ENCODE measurements at regions not wholly inside any gene's neighbourhood (a gene's known extent, or its start where the extent isn't known, plus 50 kb on each side); places are given as distances from the start of the nearest gene placed in this dataset.

DNA sequence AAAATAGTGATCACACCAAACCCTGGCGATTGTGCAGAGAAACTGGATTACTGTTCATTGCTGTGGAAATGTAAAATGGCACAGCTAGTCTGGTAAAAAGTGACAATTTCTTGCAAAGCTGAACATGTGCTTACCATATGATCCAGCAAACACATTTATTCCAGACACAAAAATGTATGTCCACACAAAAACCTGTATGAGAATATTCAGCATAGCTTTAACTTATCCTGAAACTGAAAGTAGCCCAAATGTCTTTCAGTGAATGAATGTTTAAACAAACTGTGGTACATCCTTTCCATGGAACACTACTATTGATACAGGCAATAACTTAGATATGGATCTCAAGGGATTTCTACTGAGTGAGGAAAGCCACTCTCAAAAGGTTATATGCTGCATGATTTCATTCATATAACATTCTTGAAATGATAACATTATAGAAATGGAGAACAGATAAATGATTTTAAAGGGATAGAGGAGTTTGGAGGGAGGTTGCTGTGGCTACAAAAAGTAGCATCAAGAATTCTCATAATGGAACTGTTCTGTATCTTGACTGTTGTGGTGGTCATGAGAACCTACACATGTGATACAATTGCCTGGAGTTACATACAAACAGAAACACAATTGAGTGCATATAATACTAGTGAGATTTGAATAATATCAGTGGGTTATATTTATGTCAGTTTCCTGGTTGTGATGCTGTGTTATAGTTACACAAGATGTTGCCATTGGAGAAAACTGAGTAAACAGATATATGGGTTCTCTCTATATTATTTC, 70.7 kb upstream of the DPH6 start:
- Histone ChIP-seq H4K5ac (ENCODE audit: insufficient read length, low read depth, low read length) (no peak overlapping the region), H3T11ph (ENCODE audit: low read length) (no peak overlapping the region), H2BK120ac (ENCODE audit: low read depth, low read length, poor library complexity, severe bottlenecking) (no peak overlapping the region), H2BK12ac (ENCODE audit: insufficient read length, low read depth, low read length) (no peak overlapping the region), H4K20me1 (ENCODE audit: control insufficient read depth, insufficient read depth, insufficient read length) (no peaks in the 10 kb centered on the region), H3K23ac (ENCODE audit: insufficient read length, low read depth, low read length) (no peak overlapping the region), H4K91ac (ENCODE audit: insufficient read length, low read depth, low read length) (no peak overlapping the region), H3K4me2 (ENCODE audit: insufficient read depth, insufficient read length, low read length) (no peak overlapping the region), H3K14ac (ENCODE audit: insufficient read depth, low read length) (no peak overlapping the region), H2BK15ac (ENCODE audit: low read depth, low read length) (no peak overlapping the region), H3K27ac (ENCODE audit: insufficient read length, low read depth, low read length) (no peak overlapping the region), H3K9me3 (ENCODE audit: control insufficient read depth, low read depth, low read length) (no peaks in the 10 kb centered on the region), H4K8ac (replicated peaks; ENCODE audit: insufficient read length, low read depth, low read length) (no peak overlapping the region), H3K56ac (ENCODE audit: insufficient read length, low read depth, low read length) (no peak overlapping the region), H3K4ac (ENCODE audit: low read depth, low read length) (no peak overlapping the region), H2AK5ac (ENCODE audit: insufficient read length, low read length) (no peak overlapping the region), H3K27me3 (ENCODE audit: insufficient read depth, low read length) (no peaks in the 10 kb centered on the region), H3K18ac (ENCODE audit: insufficient read length, low read depth, low read length) (no peak overlapping the region), H3K4me1 (ENCODE audit: insufficient read depth, low read length) (no peaks in the 10 kb centered on the region), H3K23me2 (ENCODE audit: insufficient read length, low read depth, low read length, poor library complexity, severe bottlenecking) (no peaks in the 10 kb centered on the region), H3K9ac (ENCODE audit: extremely low read depth, insufficient read length, low read length) (no peak overlapping the region), H3K79me1 (ENCODE audit: insufficient read depth, low read depth, low read length, poor library complexity, severe bottlenecking) (no peaks in the 10 kb centered on the region), H2BK5ac (ENCODE audit: insufficient read length, low read length) (no peak overlapping the region), H2BK20ac (ENCODE audit: low read depth, low read length, poor library complexity, severe bottlenecking) (no peak overlapping the region), H2AFZ (ENCODE audit: low read length) (no peak overlapping the region), H3K79me2 (ENCODE audit: insufficient read depth, low read length) (no peaks in the 10 kb centered on the region)
- Mint-ChIP-seq H3K36me3 (ENCODE audit: insufficient read depth in 1 of 3, low read depth in 3 of 3) (no peaks in the 10 kb centered on the region), H3K4me3 (no peak overlapping the region), H3K27me3 (ENCODE audit: low read depth) (no peaks in the 10 kb centered on the region), H3K4me1 (no peaks in the 10 kb centered on the region), H3K27ac (no peak overlapping the region), H3K9me3 (no peaks in the 10 kb centered on the region)
- no CpG with 5 or more reads among the region's 1 CpG for WGBS (ENCODE audit: extremely low coverage, insufficient read length, low lambda C conversion rate)
- no peak for DNase-seq
- TF ChIP-seq, protein P1, sequence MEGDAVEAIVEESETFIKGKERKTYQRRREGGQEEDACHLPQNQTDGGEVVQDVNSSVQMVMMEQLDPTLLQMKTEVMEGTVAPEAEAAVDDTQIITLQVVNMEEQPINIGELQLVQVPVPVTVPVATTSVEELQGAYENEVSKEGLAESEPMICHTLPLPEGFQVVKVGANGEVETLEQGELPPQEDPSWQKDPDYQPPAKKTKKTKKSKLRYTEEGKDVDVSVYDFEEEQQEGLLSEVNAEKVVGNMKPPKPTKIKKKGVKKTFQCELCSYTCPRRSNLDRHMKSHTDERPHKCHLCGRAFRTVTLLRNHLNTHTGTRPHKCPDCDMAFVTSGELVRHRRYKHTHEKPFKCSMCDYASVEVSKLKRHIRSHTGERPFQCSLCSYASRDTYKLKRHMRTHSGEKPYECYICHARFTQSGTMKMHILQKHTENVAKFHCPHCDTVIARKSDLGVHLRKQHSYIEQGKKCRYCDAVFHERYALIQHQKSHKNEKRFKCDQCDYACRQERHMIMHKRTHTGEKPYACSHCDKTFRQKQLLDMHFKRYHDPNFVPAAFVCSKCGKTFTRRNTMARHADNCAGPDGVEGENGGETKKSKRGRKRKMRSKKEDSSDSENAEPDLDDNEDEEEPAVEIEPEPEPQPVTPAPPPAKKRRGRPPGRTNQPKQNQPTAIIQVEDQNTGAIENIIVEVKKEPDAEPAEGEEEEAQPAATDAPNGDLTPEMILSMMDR (conservative IDR thresholded peaks at IDR 0.05) = no peak

Measured in H9 (cell line).